Right renal cortex interstitium (tissue), 3 donors: ENCODE measurements at regions not wholly inside any gene's neighbourhood (a gene's known extent, or its start where the extent isn't known, plus 50 kb on each side); places are given as distances from the start of the nearest gene placed in this dataset.

Experiments used
- DNase-seq, 3 donors: peaks; one replicate each; pipeline ENCODE4 v3.0.0-alpha.2; 2013; ENCODE audit warnings: low read depth in 3 of 3, low spot score in 2 of 3

- DNase-seq: no peak
Observed at GRCh38 chr1:214923278-214923915, 159.1 kb upstream of the KCNK2 start.

- no peak for DNase-seq
Observed at GRCh38 chr1:214927796-214928195, 154.7 kb upstream of the KCNK2 start.

GRCh38 chr1:214928574-214928973, 154.0 kb upstream of the KCNK2 start:
- DNase-seq: no peak

GRCh38 chr1:214933375-214933774, 149.2 kb upstream of the KCNK2 start:
- no peak for DNase-seq

GRCh38 chr1:214934045-214934444, 148.5 kb upstream of the KCNK2 start:
- DNase-seq: no peak

GRCh38 chr1:214935258-214935657, 147.3 kb upstream of the KCNK2 start:
- DNase-seq: no peak

GRCh38 chr1:214939180-214939579, 143.4 kb upstream of the KCNK2 start:
- DNase-seq: no peak

GRCh38 chr1:214941061-214941460, 141.5 kb upstream of the KCNK2 start:
- no peak for DNase-seq

GRCh38 chr1:214943054-214943453, 139.5 kb upstream of the KCNK2 start:
- DNase-seq: no peak

- no peak for DNase-seq
Observed at GRCh38 chr1:214946615-214947014, 135.9 kb upstream of the KCNK2 start.

- no peak for DNase-seq
Observed at GRCh38 chr1:214952648-214953047, 129.9 kb upstream of the KCNK2 start.

GRCh38 chr1:214953901-214954616, 128.5 kb upstream of the KCNK2 start:
- DNase-seq: no peak

- no peak for DNase-seq
Observed at GRCh38 chr1:214954617-214954949, 128.0 kb upstream of the KCNK2 start.

GRCh38 chr1:214957330-214958137, 125.0 kb upstream of the KCNK2 start:
- no peak for DNase-seq

GRCh38 chr1:214958486-214958885, 124.1 kb upstream of the KCNK2 start:
- no peak for DNase-seq

GRCh38 chr1:214966346-214966745, 116.2 kb upstream of the KCNK2 start:
- DNase-seq: no peak

- no peak for DNase-seq
Observed at GRCh38 chr1:214967865-214968575, 114.5 kb upstream of the KCNK2 start.

- DNase-seq: no peak
Observed at GRCh38 chr1:214970016-214970415, 112.5 kb upstream of the KCNK2 start.

- no peak for DNase-seq
Observed at GRCh38 chr1:214971071-214971470, 111.5 kb upstream of the KCNK2 start.

GRCh38 chr1:214974002-214974401, 108.5 kb upstream of the KCNK2 start:
- DNase-seq: no peak

- DNase-seq: no peak
Observed at GRCh38 chr1:214976665-214977064, 105.9 kb upstream of the KCNK2 start.
